ENCODE measurements at regions not wholly inside any gene's neighbourhood (a gene's known extent, or its start where the extent isn't known, plus 50 kb on each side); places are given as distances from the start of the nearest gene placed in this dataset.

DNA sequence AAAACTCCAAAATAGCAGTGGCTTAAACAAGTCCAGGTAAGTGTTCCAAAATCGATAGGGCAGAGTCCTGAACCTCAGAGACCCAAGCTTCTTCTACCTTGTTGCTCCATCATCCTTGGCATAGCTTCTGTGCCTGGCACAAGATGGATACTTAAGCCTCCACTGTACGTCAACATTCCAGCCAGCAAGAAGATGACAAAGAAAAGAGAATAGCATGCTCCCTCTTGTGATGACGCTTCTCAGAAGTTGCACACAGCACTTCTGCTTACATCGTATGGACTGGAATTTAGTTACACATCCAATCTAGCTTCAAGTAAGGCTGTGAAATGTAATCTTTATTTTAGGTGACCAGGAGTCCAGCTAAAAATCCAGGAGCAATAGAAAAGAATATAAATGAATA lies 227.4 kb downstream of the ESM1 start:
- TF ChIP-seq ZFX (IDR thresholded peaks at IDR 0.05), result no peak
- TF ChIP-seq, protein P1, sequence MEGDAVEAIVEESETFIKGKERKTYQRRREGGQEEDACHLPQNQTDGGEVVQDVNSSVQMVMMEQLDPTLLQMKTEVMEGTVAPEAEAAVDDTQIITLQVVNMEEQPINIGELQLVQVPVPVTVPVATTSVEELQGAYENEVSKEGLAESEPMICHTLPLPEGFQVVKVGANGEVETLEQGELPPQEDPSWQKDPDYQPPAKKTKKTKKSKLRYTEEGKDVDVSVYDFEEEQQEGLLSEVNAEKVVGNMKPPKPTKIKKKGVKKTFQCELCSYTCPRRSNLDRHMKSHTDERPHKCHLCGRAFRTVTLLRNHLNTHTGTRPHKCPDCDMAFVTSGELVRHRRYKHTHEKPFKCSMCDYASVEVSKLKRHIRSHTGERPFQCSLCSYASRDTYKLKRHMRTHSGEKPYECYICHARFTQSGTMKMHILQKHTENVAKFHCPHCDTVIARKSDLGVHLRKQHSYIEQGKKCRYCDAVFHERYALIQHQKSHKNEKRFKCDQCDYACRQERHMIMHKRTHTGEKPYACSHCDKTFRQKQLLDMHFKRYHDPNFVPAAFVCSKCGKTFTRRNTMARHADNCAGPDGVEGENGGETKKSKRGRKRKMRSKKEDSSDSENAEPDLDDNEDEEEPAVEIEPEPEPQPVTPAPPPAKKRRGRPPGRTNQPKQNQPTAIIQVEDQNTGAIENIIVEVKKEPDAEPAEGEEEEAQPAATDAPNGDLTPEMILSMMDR (conservative IDR thresholded peaks at IDR 0.05), result no peak
- H3K27ac ChIP-seq, result no peak overlapping the region

- H3K27ac ChIP-seq, result no peak overlapping the region
- no peak for TF ChIP-seq ZFX (IDR thresholded peaks at IDR 0.05)
- TF ChIP-seq, protein P1 (conservative IDR thresholded peaks at IDR 0.05), result no peak
These were observed 227.9 kb downstream of the ESM1 start for GRCh38 chr5:54757541-54757940.

- TF ChIP-seq ZFX (IDR thresholded peaks at IDR 0.05), result no peak
- TF ChIP-seq, protein P1 (conservative IDR thresholded peaks at IDR 0.05), result no peak
- no peak overlapping the region for H3K27ac ChIP-seq
These were observed 228.5 kb downstream of the ESM1 start for GRCh38 chr5:54756796-54757402.

DNA sequence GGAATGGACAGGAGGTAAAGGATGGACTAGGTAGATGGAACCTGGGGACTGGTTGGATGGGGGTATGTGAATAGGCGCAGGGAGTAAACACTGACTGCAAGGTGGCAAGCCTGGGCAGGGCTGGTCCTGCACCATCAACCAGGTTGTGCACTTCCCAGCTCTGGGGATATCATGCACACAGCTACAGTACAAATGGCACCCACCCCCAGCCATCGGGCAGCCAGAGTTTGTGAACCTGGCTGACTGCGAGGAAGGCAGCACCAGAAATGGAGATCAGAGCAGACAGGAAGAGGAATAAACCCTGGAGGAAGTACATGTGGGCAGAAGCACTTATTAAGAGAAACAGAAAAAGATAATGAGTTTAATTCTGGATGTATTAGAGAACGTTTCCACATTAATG lies 229.1 kb downstream of the ESM1 start:
- no peak overlapping the region for H3K27ac ChIP-seq
- TF ChIP-seq ZFX (IDR thresholded peaks at IDR 0.05), result no peak
- TF ChIP-seq, protein P1 (conservative IDR thresholded peaks at IDR 0.05), result no peak

DNA sequence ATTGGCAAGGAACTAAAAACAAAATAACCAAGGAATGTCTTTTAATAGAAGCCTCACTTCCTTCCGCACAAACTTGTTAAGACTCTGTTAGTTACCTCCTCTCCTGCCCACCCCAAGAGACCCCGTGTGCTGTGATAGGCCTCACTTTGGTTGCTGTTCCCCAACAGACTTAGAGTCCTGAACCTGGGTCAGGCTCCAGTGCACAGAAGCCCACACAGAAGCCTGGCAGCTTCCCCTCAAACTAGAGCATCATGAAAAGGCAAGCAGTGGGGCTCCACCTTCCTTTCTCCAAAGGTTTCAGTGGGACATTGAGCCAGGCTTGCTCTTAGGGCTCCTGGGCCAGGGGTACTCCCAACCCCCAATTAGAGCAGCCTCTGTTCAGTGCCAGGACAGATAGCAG lies 230.5 kb downstream of the ESM1 start:
- H3K27ac ChIP-seq, result no peak overlapping the region
- TF ChIP-seq ZFX (IDR thresholded peaks at IDR 0.05), result no peak

GRCh38 chr5:54754420-54754819 lies 231.0 kb downstream of the ESM1 start:
- TF ChIP-seq, protein P1 (conservative IDR thresholded peaks at IDR 0.05), result no peak
- TF ChIP-seq ZFX (IDR thresholded peaks at IDR 0.05), result no peak

GRCh38 chr5:54753753-54754152 lies 231.6 kb downstream of the ESM1 start:
- H3K27ac ChIP-seq, result no peak overlapping the region
- TF ChIP-seq ZFX (IDR thresholded peaks at IDR 0.05), result no peak
- TF ChIP-seq, protein P1 (conservative IDR thresholded peaks at IDR 0.05), result no peak

More at GRCh38 chr5:54754420-54754819, 231.0 kb downstream of the ESM1 start:
- H3K27ac ChIP-seq, result no peak overlapping the region

DNA sequence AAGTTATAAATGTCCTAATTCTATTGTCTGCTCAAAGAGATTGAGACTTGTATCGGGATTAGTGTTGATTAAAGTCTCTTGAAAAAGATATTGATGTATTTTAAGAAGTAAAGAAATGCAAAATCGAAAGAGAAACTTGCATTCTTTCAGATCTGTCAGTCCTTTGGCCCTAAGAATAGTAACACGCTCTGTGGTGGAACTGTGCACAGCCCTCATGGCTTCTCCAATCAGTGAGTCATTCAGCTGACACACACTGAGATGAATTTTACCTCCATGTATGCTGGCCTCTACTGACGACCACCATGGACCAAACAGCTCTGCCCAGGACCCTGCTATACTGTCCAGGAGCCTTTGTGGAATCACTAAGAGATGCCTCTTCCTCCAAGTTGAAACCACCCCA lies 232.4 kb downstream of the ESM1 start:
- no peak overlapping the region for H3K27ac ChIP-seq
- no peak for TF ChIP-seq ZFX (IDR thresholded peaks at IDR 0.05)
- TF ChIP-seq, protein P1 (conservative IDR thresholded peaks at IDR 0.05), result no peak
